HepG2 (cell line): ENCODE measurements at regions not wholly inside any gene's neighbourhood (a gene's known extent, or its start where the extent isn't known, plus 50 kb on each side); places are given as distances from the start of the nearest gene placed in this dataset.

Experiments used
- ARID5B ChIP-seq: IDR thresholded peaks from 2 replicates; pipeline ENCODE4 v1.4.0; 2020; ENCODE audit warnings: mild to moderate bottlenecking, missing genetic modification reagents
- RXRA ChIP-seq: sonication (generic); formaldehyde crosslinking; IDR thresholded peaks from 2 replicates; pipeline ENCODE4 v1.5.1; 2020; ENCODE audit warnings: missing genetic modification reagents
- ZNF768 ChIP-seq: sonication (generic); formaldehyde crosslinking; IDR thresholded peaks from 2 replicates; pipeline ENCODE4 v1.4.0; 2020; ENCODE audit warnings: missing genetic modification reagents

- TF ChIP-seq RXRA (CRISPR knock-in tag) (no peak), ARID5B (no peak), ZNF768 (CRISPR knock-in tag) (no peak)
These were observed 181.3 kb upstream of the PHYHIPL start for GRCh38 chr10:58995058-58995596.
